Heart right ventricle (tissue), 16 donors: ENCODE measurements at regions not wholly inside any gene's neighbourhood (a gene's known extent, or its start where the extent isn't known, plus 50 kb on each side); places are given as distances from the start of the nearest gene placed in this dataset.
A peak's percentile ranks its signal among the peaks of the same experiment; 100 is the strongest.

Source experiments
- ATAC-seq, 8 donors: fragments of 200-7000 bp; cut with Tn5 transposase; one replicate each; pipeline ENCODE4 v1.9.1; 2020; ENCODE audit warnings: mild to moderate bottlenecking in 8 of 8, moderate library complexity in 8 of 8, moderate number of reproducible peaks in 1 of 8
- DNase-seq, 2 donors: peaks; one replicate each; pipeline ENCODE4 v3.0.0-alpha.2; 2020
- H3K27ac ChIP-seq, 10 donors: fragments of 200-600 bp; sonication (generic) in 2 of 10; one replicate each; pipeline versions ENCODE4 v1.5.0 to v1.8.0; 2020 to 2022; ENCODE audit warnings: mild to moderate bottlenecking in 3 of 10
- H3K27me3 ChIP-seq, 7 donors: fragments of 200-600 bp; one replicate each; pipeline ENCODE4 v1.8.0; 2021 to 2022; ENCODE audit warnings: mild to moderate bottlenecking in 2 of 7
- H3K36me3 ChIP-seq, 9 donors: fragments of 200-600 bp; sonication (generic) in 1 of 9; one replicate each; pipeline versions ENCODE4 v1.5.0 to v1.8.0; 2020 to 2022; ENCODE audit warnings: mild to moderate bottlenecking in 2 of 9
- H3K4me1 ChIP-seq, 9 donors: fragments of 200-600 bp; sonication (generic) in 1 of 9; one replicate each; pipeline versions ENCODE4 v1.5.0 to v1.8.0; 2020 to 2022; ENCODE audit warnings: mild to moderate bottlenecking in 4 of 9
- H3K4me3 ChIP-seq, 10 donors: fragments of 200-600 bp; sonication (generic) in 2 of 10; one replicate each; pipeline versions ENCODE4 v1.5.0 to v1.8.0; 2020 to 2022; ENCODE audit warnings: mild to moderate bottlenecking in 7 of 10, moderate library complexity in 2 of 10
- H3K9me3 ChIP-seq, 11 donors: fragments of 200-600 bp in 10 of 11; sonication (generic) in 2 of 11; one replicate each; pipeline versions ENCODE4 v1.5.0 to v1.8.0; 2013 to 2022; ENCODE audit warnings: mild to moderate bottlenecking in 2 of 11, control low read depth in 1 of 11, moderate library complexity in 1 of 11
- WGBS, 2 donors: extraction: QIAGEN DNeasy Blood & Tissue Kit; methylation state at CpG; one replicate each; pipeline ENCODE4 v1.1.7; 2013; ENCODE audit warnings: inconsistent platforms in 1 of 2; 5-methylcytosine and 5-hydroxymethylcytosine counted together
- intact Hi-C, 10 donors: fragments of 100-400 bp; cut with DNase I; formaldehyde crosslinking; loops; one replicate each; pipeline versions ENCODE4 v1.11.1 to v1.14.2; 2022
- TF ChIP-seq, protein P1 (sequence below), 9 donors: fragments of 200-600 bp; sonication (generic) in 2 of 9; IDR thresholded peaks; one replicate each; pipeline versions ENCODE4 v1.5.0 to v1.8.0; 2021 to 2022; ENCODE audit warnings: antibody characterized with exemption in 9 of 9, mild to moderate bottlenecking in 5 of 9, moderate library complexity in 1 of 9
- donor health status: Arrhythmogenic right ventricular cardiomyopathy.
- donor health status: ischemic (EF 13 %, LVEDD 7.1; RV severe dilation, severe dysfunction).
- donor health status: healthy with polysubstance abuse.
- donor health status: DM: no; HTN: yes; CAD: no.
- donor health status: DM: no; HTN: no; CAD: no.
- donor health status: ischemic (EF 25% LVEDD 6.9; RV normal size, moderate dysfunction).
- donor health status: ischemic (EF 25% LVEDD 5.7; RV mildly dilated, moderate dysfunction).
- donor health status: healthy.
- donor health status: DM: yes; HTN: yes; CAD: no.
- donor health status: Ischemic cardiomyopathy.
- donor health status: ischemic (EF 35%, LVEDD 5.7; RV mildly dilated, moderate dysfunction).
- donor health status: nonischemic (EF 11% LVEDD 7.7; RV severe dilation, severe dysfunction).
- donor health status: DM: yes; HTN: yes; CAD: no.
- donor health status: PGD.
- donor health status: ischemic (EF 29% LVEDD 5.4; RV normal size, mild dysfunction).
- donor health status: nonischemic (EF 23%, LVEDD 6.1; RV moderate dilation, normal function).

DNA sequence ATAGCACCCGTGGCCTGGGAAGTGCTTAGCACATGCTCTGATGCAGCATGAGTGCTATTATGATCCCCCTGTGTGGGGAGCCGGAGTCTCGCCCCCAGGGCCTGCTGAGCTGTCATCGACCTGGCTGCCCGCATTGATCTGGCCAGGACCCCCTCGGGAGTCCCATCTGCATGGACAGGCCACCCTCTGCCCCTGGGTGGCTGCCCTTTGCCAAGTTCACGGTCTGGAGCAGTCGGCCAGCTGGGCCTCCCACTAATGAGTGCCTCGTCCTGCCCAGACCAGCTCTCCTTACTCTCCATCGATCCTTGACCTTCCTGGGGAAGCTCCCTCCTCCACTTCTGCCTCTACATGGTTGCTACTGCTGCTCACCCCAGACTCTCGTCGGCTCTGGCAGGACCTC is 121.8 kb upstream of the RUNX3 start:
- Histone ChIP-seq H3K4me3 (no peak overlapping the region), H3K4me1 (peaks cover 0 to 11% (median 0%) of the 10 kb centered on the region in 9 donors), H3K36me3 (no peaks in the 10 kb centered on the region), H3K9me3 (no peaks in the 10 kb centered on the region), H3K27me3 (peaks cover 0 to 48% (median 26%) of the 10 kb centered on the region in 7 donors), H3K27ac (no peak overlapping the region)
- 52 to 62% methylated on average over 12 of the region's 12 CpGs for WGBS, 2 donors
- TF ChIP-seq, protein P1, sequence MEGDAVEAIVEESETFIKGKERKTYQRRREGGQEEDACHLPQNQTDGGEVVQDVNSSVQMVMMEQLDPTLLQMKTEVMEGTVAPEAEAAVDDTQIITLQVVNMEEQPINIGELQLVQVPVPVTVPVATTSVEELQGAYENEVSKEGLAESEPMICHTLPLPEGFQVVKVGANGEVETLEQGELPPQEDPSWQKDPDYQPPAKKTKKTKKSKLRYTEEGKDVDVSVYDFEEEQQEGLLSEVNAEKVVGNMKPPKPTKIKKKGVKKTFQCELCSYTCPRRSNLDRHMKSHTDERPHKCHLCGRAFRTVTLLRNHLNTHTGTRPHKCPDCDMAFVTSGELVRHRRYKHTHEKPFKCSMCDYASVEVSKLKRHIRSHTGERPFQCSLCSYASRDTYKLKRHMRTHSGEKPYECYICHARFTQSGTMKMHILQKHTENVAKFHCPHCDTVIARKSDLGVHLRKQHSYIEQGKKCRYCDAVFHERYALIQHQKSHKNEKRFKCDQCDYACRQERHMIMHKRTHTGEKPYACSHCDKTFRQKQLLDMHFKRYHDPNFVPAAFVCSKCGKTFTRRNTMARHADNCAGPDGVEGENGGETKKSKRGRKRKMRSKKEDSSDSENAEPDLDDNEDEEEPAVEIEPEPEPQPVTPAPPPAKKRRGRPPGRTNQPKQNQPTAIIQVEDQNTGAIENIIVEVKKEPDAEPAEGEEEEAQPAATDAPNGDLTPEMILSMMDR (IDR thresholded peaks at IDR 0.05), result no peak
- intact Hi-C loops, result no loop called here
- ATAC-seq, result no peak
- no peak for DNase-seq

DNA sequence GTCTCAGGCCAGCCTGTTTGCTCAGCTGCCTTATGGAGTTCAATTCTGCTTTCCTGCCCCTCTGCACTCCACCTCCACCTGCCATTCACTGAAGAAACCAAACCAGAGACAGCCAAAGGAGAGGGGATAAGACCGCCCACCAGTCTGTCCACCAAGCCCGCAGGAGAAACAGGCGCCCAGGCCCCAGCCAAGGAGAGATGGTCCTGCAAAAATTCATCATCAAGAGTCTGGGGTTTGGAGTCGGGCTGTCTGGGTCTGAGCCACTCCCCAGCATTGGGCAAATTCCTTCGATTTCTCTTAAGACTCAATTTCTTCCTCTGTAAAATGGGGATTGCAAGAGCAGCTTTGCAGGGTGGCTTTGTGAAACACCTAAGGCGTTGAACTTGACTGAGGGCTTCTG is 121.4 kb upstream of the RUNX3 start:
- ATAC-seq (no peak), DNase-seq (no peak)
- H3K4me3 ChIP-seq, result no peak overlapping the region
- peaks cover 0 to 44% (median 22%) of the 10 kb centered on the region in 7 donors for H3K27me3 ChIP-seq
- 82 to 90% methylated on average over 6 of the region's 6 CpGs for WGBS, 2 donors
- H3K36me3 ChIP-seq, result no peaks in the 10 kb centered on the region
- no peaks in the 10 kb centered on the region for H3K9me3 ChIP-seq
- TF ChIP-seq, protein P1 (IDR thresholded peaks at IDR 0.05), result no peak
- peaks cover 0 to 11% (median 0%) of the 10 kb centered on the region in 9 donors for H3K4me1 ChIP-seq
- intact Hi-C loops, result no loop called here
- no peak overlapping the region for H3K27ac ChIP-seq

DNA sequence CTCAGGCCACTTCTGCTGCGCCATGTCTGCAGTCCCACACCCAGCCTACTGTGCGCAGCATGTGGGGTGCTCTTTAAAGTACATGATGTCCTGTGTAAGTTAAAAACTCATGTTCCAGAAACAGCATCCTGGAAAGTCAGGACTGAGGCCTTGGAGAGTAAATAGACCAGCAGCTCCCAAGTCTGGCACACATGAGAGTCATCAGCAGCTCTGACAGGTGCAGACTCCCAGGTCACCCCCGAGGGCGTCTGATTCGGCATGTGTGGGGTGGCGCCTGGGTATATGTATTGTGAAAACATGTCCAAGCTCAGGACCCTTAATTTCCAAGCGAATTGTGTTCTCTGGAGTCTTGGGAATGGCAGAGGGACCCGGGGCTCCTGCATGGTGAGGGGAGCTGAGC is 120.1 kb upstream of the RUNX3 start:
- DNase-seq (no peak), ATAC-seq (no peak)
- TF ChIP-seq, protein P1 (IDR thresholded peaks at IDR 0.05), result no peak
- peaks cover 0 to 33% (median 14%) of the 10 kb centered on the region in 7 donors for H3K27me3 ChIP-seq
- H3K4me1 ChIP-seq, result peaks cover 0 to 11% (median 0%) of the 10 kb centered on the region in 9 donors
- no peak overlapping the region for H3K4me3 ChIP-seq
- intact Hi-C loops, result no loop called here
- WGBS, 2 donors, result 85 to 91% methylated on average over 8 of the region's 8 CpGs
- no peak overlapping the region for H3K27ac ChIP-seq
- no peaks in the 10 kb centered on the region for H3K9me3 ChIP-seq
- no peaks in the 10 kb centered on the region for H3K36me3 ChIP-seq

DNA sequence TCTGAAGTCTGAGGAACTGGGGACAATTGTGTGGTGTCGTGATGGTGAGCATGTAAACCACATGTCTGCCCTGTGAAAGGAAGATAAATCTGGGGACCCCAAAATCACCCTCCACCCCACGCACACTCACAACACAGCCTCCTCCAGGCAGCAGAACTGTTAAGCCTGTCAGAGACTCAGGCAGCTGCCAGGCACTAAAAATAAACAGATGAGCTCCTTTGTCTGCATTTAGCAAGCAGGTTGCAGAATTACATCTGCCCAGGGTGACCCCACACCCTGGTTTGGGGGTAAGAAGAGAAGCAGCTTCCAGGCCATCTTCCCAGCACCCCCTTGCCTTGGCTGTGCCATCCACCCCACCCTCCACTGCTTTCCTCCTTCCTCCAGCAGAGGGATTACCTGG is 119.1 kb upstream of the RUNX3 start:
- Histone ChIP-seq H3K27me3 (peaks cover 0 to 27% (median 14%) of the 10 kb centered on the region in 7 donors), H3K4me1 (peaks cover 0 to 11% (median 0%) of the 10 kb centered on the region in 9 donors), H3K36me3 (no peaks in the 10 kb centered on the region), H3K27ac (no peak overlapping the region), H3K9me3 (no peaks in the 10 kb centered on the region), H3K4me3 (no peak overlapping the region)
- DNase-seq (peak in 1 of 2 donors; percentile 27), ATAC-seq (peak; percentile 20 to 90 (median 61))
- intact Hi-C loops, result no loop called here
- WGBS, 2 donors, result 65 to 71% methylated on average over 2 of the region's 2 CpGs
- TF ChIP-seq, protein P1 (IDR thresholded peaks at IDR 0.05), result no peak
